Hypothalamus (tissue), 51 donors: ENCODE measurements at regions not wholly inside any gene's neighbourhood (a gene's known extent, or its start where the extent isn't known, plus 50 kb on each side); places are given as distances from the start of the nearest gene placed in this dataset.

ENCODE experiments used
- DNase-seq, 51 donors: peaks; one replicate each; lab custom pipeline; 2025; lab: John Stamatoyannopoulos, UW

DNA sequence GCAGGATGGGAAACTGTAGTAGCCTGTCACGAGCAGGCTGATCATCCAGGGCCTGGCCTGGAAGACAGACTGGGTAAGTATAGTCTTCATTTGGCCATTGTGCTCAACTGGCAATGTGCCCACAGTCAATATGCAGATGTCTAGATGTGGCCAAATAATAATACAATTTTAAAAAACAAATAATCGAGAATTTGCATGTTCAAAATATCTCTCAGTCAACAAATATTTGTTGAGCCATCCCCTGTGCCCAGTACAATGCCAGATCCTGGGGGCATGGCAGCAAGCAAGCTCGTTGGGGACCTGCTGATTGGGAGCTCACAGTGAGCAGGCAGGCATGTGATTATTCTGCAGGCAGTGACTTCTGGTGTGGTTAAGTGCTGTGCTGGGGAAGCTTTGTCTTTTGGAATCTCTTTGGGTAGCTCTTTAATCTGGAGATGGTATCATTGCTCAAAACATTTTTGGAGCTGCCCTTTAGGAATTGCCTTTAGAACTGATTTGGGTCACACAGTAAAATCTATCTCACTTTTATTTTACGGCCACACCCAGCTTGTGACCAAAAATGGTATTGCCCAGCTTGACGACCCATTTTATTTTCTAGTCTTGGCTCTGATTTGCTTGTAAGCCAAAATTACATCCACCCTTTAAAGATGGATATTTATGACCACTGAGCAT lies 92.2 kb downstream of the PLCE1 start:
- no peak for DNase-seq

DNA sequence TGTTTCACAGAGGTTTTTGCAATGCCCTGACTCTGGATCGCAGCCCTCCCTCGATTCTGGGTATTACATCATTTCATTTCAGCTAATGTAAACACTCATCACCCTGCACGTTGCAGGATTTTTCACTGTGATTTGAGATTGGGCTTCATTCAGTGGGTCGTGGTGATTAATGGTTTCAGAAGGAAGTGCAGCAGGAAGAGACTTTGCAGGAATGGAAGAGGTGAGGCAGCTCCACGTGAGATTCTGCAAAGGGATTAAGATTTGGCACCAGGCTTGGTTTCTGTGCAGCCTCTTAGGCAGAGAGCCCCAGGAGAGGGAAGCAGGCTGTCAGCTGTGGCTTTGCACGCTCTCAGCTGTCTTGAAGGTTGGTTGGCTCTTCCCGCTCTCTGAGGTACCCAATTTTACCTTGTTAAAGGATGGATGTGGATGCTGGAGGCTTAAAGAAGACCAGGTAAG lies 95.2 kb downstream of the PLCE1 start:
- no peak for DNase-seq

DNA sequence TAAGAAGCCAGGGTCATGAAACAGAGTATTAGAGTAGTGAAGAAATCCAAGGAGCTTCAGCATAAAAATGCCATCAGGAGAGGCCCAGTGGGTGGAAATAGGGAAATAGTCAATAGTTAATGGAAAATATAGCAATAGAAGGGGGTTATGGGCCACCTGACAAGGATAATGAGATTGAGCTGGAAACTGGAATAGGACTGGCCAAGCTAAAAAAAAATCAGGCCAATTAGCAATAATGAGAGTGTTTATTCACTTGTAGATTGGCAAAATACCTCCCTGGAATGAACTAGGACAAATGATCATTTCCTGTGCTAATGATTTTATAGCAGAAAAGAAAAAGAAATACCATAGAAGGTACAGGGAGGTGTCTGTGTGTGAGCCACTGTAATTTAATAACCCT lies 97.9 kb downstream of the PLCE1 start:
- DNase-seq: no peak

DNA sequence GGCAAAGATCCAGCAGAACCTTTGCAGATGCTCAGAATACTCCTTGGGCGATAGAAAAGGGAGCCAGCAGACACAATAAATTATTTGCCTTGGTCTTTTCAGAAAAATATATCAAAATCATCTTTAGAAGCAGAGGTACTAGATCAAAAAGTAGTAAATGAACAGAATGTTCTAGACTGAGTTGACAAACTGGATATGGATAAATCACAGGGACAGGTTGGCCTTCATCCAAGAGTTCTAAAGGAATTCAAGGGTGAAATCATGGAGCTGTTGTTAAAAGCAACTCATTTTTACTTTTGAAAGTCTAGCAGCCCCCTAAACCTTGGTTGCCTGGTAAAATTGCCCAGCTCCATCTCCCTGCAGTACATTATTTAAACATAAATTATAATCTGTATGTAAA lies 99.1 kb downstream of the PLCE1 start:
- DNase-seq: no peak

DNA sequence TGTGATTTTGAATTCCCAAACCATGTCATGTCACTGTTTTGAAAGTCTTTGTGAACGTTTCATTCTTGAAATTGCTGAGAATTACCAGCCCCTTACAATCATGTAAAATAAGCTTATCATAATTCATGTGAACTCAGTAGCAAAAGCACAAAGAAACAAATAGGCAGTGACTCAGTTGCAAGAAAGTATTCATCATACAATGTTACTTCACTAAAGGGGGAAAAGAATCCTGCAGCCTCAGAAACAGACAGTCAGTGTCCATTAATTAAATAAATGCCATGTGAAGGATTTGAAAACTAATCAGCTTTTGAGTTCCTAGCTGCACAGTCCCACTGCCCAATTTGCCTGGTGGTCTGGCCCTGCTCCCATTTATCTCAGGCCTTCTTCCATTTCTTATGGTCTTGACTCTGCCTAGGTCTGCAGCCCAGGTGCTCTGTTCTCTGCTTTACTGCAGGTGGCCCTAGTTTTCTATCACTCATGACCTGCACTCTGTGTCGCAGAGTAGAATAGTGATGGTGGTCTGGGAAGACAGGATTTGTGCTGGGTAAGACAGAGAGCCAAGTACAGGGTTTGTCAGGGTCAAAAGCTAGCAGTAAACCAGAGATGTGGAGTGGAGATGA lies 99.7 kb downstream of the PLCE1 start:
- no peak for DNase-seq

DNA sequence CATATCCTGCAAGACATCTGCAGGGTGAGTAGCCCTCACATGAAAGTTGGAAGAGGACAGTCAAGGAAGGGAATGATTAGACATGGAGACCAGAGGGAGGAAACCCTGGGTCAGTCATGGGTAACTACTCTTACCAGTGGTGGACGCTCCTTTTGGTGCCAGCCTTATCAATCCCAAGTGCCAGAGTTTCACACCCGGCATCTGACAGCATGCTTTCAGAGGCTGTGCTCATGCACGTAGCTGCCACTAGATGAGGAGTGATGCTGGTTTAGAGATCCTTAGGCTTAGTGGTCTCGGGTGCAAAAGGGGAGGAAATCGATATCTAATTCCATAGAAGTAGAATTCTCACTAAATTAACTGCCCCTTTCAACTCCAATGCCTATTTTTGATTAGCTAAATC lies 100.8 kb downstream of the PLCE1 start:
- DNase-seq: no peak

DNA sequence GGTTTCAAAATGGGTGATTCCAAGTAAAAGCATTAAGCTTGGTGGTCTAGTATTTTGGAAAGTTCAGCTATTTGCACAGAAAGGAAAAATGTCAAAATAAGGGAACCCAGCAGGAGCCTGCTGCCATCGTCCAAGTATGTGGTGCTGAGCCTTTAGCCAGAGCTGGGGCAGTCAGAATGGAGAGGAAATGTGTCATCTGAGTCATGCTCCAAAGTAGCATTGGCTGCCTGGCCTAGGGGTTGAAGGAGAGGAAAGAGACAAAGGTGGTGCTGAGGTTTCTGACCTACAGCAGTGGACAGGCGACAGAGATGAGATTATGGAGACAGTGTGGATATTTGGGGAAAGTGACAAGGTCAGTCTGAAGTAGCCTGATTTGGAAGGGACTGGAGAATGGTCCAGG lies 103.9 kb downstream of the PLCE1 start:
- no peak for DNase-seq

DNA sequence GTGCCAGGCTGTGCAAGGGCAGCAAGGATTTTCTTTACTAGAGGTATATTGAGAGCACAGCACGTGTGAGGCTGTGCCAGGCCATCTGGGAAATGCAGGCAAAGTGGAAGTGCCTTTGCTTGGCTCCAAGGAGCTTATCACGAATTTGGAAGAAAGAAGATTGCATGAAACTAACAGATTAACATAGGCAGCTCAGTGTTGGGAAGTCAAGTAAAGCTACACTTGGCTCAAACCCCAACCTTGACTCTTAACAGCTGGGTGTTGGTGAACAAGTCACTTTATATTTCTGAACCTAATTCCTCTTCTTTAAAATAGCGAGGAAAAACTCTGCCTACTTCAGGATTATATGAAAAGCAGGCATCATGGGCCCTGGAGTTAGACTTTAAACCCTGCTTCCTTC lies 105.2 kb downstream of the PLCE1 start:
- DNase-seq: no peak

DNA sequence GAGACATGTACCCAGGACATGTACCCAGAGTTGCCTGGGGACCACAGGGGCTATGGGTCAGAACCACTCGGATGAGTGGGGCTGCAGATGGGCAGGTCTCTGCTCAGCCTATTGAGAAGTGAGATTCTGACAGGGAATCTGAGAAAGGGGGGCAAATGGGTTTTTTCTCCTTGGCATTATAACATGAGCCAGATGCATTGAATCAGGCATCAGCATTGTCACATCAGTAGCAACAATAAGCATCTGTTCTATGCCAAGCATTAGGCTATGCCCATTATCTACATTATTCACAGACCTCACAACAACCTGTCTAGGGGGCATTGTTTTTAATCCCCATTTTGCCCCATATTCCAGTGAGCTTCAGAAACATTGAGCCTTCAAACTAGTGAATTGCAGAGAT lies 108.2 kb downstream of the PLCE1 start:
- DNase-seq: no peak

DNA sequence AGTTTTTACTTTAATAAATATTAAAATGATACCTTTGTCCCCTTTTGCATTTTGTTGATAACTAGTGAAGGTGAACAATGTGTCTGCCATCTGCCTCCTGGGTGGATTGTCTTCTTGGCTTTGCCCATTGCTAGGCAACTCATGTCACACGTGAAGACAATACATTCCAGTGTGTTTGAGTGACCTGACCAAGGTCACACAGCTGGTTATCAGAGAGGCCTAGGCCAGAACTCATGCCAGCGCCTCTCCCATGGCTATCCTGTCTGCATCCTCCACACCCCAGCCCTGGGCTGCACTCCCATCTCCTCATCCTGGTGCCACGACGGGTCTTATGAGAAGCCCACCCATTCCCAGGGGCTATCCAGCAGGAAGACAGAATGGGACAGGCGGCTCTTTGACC lies 108.7 kb downstream of the PLCE1 start:
- DNase-seq: no peak

DNA sequence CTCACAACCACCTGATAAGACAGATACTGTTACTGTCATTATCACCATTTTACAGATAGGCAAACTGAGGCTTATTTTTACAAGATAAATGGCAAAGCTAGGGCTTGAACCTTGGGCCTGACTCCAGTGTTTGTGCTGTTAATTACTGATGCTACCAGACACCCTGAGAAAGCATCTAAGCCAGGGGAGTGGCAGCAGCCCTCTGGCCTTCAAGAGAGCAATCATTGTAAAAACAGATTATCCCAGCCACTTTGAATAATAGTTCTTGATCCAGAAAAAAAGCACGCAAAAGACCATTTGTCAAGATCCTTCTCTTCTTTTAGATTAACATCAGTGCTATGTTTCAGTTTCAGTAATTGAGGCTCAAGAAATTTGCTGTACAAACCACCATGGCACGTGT lies 109.5 kb downstream of the PLCE1 start:
- DNase-seq: no peak

DNA sequence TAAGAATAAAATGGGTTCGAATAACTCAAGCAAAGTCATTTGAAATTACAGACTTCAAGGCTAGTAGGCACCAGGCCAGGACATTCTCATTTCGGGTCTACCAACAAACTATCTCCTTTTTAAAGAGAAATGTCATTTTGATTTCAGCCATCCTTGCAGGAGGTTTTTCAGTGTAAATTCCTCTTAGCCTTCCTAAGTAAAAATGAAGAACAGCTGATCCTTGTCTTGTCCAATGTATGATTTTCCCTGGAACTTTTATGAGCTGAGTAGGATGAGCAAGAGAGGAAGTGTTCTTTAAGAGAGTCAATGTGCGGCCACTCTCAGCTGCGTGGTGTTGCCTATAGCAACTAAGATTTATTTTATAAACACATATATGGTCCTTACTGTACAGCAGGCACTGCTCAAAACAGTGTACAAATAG lies 110.1 kb downstream of the PLCE1 start:
- DNase-seq: no peak

DNA sequence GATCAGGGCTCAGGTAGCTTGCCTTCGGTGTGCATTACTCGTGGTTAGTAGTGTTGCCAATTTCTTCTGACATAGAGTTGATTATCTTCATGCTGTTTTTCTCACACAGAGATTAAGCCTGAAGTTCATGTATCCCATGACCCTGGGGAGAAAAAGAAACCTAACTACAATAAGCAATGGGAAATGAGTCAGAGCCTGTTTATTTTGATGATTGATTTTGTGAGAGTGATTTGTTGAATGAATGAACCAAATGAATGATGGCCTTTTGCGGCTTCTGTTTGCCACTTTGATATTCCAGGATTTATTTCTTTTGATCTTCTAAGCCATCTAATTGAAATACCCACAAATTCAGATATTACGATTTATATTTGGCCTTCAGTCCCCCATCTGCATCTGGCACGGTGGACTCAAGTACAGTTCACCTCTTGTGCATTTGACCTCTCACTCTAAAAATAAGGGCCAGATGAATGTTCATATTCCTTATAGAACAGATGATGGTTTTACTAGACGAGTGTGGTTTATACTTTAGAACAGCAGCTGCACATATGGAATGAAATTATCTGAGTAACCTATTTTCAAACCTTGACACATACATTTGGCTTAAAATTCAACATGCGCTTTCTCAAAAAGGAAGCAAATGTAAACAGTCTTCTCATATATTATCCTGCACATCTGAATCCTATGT lies 110.7 kb downstream of the PLCE1 start:
- DNase-seq: no peak

DNA sequence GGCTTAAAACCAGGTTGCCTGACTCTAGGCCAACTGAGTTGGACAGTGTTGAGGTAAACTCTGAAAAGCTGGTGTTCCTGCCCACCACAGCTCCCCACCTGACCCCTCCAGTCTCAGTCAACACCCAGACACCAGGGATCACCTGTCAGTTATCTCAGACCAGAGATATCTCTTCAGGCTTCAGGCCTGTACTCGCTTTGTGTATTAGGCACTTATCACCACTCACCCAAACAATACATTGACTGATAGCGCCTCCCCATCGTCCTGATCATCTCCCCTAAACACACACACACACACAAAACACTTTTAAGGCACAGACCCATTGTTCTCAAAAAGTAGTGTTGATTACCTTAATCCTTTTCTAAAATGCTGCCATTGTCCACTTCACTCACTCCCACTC lies 111.5 kb downstream of the PLCE1 start:
- no peak for DNase-seq

DNA sequence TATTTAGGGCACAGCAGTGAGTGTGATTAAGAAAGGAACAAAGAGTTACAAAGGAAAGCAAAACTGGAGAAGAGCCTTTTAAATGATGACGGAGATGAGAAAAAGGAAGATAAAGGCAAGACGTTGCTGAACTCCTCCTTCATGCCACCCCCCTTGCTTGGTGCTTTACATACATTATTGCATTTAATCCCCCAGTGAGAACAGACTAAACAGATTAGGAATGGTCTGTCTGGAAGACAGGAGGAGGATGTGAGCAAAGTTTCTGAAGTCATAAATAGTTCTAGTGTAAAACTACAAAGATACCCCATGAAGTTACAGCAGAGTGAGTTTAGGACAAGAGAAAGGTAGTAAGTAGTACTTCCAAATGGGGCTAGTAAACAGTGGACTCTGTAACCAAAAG lies 113.5 kb downstream of the PLCE1 start:
- no peak for DNase-seq

DNA sequence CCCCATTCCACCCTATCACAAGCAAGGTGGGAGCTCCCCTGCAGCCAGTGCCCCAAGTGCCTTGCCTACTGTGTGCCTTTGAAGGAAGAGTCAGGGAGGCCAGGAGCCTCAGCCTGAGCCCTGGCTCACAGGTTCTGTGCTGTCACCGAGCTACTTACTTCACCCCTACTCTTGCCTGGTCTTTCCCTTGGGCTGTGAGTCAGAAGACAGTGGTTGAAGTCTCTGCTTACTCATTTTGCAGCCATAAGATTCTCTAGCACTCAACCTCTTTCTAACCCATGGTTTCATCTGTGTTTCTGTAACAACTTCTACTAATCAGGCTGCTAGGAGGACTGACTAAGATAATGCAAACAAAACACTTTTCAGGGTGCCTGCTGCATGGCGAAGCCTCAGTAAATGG lies 114.5 kb downstream of the PLCE1 start:
- no peak for DNase-seq

DNA sequence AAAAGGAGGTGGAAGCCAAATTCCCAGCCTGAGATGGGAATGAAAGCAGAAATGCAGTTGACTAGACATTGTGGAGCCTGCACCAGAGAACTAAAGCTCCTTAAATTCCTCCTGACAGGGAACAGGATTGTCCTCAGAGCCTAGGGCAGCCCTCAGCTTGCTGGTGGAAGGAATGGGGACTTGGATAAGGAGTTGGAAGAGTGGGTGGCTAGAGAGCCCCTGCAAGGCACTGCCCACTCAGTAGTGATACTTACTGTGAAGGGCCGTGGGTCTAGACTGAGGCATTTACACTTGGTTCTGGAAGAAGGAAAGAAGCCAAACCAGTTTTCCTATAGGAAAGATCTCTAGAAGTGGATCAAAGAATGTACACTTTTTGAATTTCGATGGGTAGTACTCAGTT lies 117.6 kb downstream of the PLCE1 start:
- DNase-seq: no peak

DNA sequence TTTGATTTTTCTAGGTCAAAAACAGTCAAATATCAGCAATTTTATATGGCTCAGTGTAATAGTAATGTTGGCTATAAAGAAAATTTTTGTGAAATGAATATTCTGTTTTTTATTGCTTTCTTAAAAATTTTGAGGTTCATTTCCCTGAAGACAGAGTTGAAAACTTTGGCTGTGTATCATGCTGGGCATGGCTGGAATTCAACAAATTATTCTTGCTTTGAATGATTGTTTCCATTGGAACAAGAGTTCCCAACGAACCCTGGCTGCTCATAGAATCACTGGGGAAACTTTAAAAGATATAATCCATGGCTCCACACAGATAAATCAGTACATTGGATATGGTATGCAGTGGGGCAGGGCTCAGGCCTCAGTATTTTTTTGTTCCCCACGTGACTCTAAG lies 118.6 kb downstream of the PLCE1 start:
- DNase-seq: no peak

DNA sequence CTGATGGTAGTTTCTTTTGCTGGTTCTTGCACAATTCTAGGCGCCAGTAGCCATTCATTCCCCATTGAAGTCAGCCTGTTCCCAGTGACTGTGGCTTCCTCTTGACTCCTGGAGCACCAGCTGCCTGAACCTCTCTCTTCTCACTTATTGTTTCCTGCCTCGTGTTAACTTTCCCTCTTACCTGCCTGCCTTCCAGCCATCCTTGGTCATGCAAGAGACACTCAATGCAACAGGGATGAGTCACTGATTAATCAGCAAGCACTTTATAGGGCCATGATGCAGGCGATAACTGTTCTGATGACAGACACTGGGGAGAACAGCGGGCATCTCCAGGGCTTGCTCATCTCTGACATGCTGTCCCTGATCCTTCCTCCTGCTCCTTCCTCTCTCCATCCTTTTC lies 122.0 kb downstream of the PLCE1 start:
- DNase-seq: no peak

DNA sequence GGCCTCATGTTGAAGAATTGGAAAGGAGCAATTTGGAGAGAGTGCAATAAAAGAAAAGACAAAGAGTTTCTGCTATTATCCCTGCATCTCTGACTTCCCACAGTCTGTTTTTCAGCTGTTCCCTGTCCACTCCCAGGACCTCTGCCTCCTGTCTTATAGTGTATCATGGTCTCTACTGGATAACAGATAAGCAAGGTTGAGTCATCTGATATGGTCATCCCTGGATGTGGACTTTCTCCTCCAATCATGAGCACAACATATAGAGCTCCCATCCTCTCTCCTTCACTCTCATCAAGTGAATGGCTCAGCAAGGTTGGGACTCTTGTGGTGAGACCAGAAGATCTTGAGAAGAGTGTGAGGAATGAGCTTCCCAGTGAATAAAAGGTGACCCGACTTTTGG lies 123.1 kb downstream of the PLCE1 start:
- no peak for DNase-seq

DNA sequence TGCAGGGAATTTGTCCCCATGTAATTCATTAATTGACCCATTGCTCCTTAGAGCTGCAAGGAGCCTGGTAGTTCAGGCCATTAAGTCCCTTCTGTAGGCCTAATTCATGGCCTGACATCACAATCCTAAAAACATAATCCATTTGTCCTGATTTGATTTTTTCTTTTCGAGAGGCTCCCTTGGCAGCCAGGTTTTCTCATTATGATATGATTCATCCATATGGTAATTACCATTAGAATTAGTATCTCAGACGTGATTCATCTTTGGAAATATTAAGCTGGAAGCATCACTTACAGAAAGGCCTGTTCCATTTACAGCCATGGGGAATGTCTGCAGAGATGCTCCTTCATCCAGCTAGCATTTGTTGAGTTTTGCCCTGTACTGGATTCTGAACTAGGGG lies 128.5 kb downstream of the PLCE1 start:
- DNase-seq: peak in 1 of 51 donors; percentile 42

DNA sequence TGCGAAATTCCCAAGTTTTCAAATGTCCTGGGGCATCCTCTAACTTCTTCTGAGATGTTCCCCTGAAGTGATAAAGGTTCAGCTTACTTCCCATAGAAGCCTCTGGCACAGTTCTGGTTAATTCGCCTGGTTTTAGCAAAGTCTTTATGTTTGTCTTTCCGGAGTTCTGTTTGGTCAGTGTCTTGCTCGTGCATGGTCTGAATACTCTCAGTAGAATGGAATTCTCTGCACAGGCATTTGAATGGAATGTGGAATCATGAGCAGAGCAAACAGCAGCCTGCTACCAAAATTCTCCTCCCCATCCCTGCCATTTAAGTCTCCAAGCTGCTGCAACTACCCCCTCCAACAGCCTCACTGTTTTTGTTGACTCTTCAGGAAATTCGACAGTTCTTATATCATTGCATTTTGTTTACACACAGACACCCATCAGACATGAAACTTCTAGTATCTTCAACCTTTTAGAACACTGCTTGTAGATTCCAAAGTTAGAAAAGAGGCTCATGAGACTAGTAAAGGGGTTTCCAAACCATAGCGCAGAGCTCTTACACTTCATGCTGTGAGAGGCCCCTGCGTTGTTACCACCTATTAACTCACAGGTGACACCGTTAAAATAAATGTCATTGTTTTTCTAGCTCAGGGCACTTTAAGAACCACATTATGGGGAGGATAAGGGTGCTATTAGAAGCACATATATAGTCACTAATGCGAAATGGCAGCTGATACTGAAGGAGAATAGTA lies 129.7 kb downstream of the PLCE1 start:
- no peak for DNase-seq
